ENCODE measurements at regions not wholly inside any gene's neighbourhood (a gene's known extent, or its start where the extent isn't known, plus 50 kb on each side); places are given as distances from the start of the nearest gene placed in this dataset.

DNA sequence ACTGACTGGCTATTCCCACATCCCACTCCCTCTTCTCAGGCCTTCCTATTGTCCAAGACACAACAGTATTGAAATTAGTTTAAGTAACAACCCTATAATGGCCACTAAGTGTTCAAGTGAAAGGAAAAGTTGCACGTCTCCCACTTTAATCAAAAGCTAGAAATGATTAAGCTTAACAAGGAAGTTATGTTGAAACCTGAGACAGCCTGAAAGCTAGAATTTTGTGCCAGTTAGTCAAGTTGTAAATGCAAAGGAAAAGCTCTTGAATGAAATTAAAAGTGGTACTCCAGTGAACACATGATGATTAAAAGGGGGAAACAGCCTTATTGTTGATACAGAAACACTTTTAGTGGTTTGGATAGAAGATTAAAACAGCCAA, 332.7 kb downstream of the CASP12 start:
- TF ChIP-seq, protein P1, sequence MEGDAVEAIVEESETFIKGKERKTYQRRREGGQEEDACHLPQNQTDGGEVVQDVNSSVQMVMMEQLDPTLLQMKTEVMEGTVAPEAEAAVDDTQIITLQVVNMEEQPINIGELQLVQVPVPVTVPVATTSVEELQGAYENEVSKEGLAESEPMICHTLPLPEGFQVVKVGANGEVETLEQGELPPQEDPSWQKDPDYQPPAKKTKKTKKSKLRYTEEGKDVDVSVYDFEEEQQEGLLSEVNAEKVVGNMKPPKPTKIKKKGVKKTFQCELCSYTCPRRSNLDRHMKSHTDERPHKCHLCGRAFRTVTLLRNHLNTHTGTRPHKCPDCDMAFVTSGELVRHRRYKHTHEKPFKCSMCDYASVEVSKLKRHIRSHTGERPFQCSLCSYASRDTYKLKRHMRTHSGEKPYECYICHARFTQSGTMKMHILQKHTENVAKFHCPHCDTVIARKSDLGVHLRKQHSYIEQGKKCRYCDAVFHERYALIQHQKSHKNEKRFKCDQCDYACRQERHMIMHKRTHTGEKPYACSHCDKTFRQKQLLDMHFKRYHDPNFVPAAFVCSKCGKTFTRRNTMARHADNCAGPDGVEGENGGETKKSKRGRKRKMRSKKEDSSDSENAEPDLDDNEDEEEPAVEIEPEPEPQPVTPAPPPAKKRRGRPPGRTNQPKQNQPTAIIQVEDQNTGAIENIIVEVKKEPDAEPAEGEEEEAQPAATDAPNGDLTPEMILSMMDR (IDR thresholded peaks at IDR 0.05) = no peak
- no peak for TF ChIP-seq POLR2A (IDR thresholded peaks at IDR 0.05)
